ENCODE measurements at regions not wholly inside any gene's neighbourhood (a gene's known extent, or its start where the extent isn't known, plus 50 kb on each side); places are given as distances from the start of the nearest gene placed in this dataset.
"Not testable (repeated sequence)": the region's sequence is repeated elsewhere in the genome, so short reads cannot be mapped to it uniquely, and the experiment has no call there.

GRCh38 chr6:119683031-119683430, 333.5 kb upstream of the MAN1A1 start:
- DNase-seq = no peak

DNA sequence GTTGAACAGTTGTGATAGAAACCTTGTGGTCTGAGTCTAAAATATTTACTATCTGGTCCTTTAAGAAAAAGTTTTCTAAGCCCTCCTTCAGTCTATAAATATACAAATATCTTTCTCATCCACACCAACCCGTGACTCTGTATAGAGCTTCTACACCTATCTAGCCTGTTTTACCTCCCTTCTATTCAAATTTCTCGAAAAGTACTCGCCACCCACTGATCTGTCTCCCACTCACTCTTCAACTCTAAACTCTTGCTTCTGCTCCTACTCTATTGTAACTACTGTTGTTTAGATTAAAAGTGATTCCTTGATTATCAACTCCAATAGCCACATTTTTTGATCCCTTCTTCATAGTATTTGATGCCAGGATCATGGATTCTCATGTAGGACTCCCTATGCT, 329.4 kb upstream of the MAN1A1 start:
- DNase-seq = no peak

DNA sequence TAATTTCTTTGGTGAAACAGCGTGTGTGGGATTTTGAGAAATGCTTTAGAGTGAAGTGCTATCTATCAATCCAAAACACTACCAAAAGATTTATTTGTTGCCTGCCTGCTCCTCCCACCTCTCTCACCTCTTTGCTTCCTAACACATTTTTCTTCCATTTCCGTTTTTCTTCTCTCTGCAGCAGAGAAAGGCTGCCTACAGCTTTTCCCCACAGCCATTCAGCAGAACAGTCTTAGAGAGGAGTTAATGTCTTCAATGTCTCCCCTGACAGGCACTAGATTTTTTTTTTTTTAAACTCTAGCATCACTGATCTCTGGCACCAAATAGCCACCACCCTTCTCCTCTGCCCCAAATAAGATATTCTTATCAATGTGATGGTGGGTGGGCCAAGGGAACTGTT, 327.8 kb upstream of the MAN1A1 start:
- no peak for DNase-seq

- no peak for DNase-seq
Observed at GRCh38 chr6:119676961-119677360, 327.4 kb upstream of the MAN1A1 start.

GRCh38 chr6:119676230-119676629, 326.7 kb upstream of the MAN1A1 start:
- DNase-seq = no peak

- DNase-seq = no peak
Observed at GRCh38 chr6:119673741-119674140, 324.2 kb upstream of the MAN1A1 start.

DNA sequence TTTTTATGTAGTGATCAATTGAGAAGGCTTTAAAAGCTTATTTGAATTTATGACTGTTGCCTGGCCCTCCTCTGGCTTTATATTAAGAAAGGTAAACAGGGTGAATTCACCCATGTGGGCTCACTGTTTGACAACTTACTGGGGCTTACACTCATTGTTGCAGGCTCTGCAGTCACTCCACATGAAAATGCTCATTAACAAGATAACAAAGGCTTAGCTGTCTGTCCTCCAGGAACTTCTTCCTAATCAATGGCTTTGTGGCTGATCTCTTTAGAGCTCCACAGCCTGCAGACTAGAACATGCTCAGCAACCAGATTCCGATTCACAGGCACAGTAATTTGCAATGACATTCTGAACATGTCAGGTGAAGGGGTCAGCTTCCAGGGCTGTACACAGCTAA, 323.2 kb upstream of the MAN1A1 start:
- no peak for DNase-seq

DNA sequence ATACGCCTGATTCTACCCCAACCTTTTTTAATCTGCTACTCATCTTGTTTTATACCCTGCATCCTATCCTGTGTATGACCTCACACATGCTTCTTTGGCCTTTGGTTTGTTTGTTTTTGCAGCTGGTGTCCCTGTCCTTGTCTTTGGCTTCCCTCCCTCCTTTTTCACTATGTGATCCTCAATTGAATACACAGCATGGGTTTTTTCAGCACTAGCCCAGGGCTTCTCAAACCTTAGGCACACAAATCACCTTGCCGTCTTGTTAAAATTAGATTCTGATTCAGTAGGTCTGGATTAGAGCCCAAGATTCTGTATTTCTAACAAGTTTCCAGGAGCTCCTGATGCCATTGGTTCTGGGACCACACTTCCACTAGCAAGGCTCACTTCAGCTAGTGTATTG, 321.5 kb upstream of the MAN1A1 start:
- DNase-seq = no peak

GRCh38 chr6:119669221-119669620, 319.7 kb upstream of the MAN1A1 start:
- no peak for DNase-seq

- DNase-seq = not testable (repeated sequence)
Observed at GRCh38 chr6:119665432-119665831, 315.9 kb upstream of the MAN1A1 start.

- no peak for DNase-seq
Observed at GRCh38 chr6:119661628-119662027, 312.1 kb upstream of the MAN1A1 start.

DNA sequence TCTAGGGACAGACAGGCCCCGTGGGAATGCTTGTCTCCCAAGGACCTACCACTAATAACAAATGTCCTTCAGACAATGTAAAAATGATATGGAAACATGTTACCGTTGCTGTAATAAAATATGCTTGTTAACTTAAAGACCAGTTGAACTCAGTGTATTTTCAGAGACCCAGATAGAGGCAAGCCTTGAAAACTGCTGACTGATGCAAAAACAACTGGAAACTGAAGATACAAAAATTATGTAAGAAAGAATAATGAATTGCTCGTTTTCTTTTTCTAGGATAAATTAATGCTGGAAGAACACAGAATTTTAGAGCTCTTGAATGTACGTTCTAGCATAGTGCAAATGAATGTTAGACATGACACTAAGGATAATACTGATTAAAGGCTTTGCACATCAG, 311.5 kb upstream of the MAN1A1 start:
- DNase-seq = no peak

GRCh38 chr6:119658917-119659316, 309.4 kb upstream of the MAN1A1 start:
- DNase-seq = no peak

DNA sequence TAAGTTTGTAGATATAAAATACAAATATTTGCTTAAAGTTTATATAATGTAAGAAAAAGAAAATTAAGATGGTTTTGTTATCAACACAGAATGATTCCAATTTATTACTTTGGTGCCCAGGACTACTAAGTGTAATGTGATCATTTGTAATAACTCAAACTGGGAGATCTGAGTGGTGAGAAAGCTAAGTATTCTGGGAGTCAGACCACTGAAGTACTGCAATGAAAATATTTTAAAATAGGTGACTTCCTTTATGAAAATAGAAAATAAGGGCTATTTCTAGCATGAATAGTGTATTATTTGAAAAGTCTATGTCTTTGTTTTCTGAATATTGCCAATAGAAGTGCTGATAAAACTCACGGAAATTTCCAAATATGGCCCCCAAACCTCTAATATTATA, 305.6 kb upstream of the MAN1A1 start:
- no peak for DNase-seq

DNA sequence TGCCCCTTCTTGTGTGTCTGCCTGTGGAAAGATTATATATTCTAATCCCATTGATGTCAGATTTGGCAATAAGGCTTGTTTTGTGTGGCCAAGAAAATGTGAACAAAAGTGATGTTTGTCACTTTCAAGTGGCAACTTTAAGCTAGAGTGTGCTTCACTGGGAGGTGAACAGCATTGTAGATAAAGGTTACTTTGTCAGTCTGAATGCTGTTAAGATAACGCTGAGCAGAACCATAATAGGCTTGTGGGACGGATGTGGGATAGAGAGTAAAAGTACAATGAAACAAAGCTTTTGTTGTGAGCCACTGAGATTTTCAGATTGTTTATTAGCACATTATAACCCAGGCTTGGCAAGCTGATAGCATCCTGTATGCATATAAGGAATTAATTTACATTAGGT, 303.8 kb upstream of the MAN1A1 start:
- DNase-seq = no peak

DNA sequence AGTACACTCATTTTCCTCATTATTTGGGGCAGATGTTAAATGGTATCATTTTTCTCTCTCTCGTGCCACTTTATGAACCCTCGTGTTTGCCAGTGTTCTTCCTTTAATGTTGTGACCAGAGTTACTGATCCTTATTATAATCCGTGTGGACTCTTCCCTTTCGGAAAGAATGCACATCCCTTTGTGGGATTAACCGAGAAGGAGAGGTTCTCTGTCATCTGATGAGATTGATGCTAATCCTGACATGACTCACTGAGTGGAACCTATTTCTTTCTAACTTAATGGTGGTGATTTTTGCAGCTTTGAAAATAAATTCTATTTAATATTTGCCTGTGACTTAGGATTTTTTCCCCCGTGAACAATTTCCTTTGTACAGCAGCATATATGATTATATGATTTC, 300.0 kb upstream of the MAN1A1 start:
- DNase-seq = no peak

- no peak for DNase-seq
Observed at GRCh38 chr6:119647309-119647708, 297.7 kb upstream of the MAN1A1 start.

- DNase-seq = peak; percentile 52
Observed at GRCh38 chr6:119643876-119644275, 294.3 kb upstream of the MAN1A1 start.

DNA sequence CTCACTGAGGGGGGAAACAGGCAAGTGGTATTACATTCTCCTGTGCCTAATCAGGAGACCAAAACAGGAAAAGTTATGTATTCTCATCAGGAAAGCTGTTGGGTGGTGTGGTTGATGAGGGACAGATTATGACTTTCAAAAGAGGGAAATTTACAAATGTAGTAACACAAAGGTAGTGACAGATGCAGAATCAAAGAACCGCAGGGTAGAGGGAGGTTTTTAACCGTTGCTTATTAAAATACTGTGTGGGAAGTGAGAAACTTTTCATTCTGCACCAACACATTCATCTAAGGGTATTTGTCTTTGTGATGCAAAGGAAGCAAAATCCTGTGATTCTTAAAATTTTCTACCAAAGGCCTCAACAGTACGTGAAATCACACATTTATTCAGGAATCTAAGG, 288.2 kb upstream of the MAN1A1 start:
- peak; percentile 77 for DNase-seq

- no peak for DNase-seq
Observed at GRCh38 chr6:119636060-119636459, 286.5 kb upstream of the MAN1A1 start.

- DNase-seq = no peak
Observed at GRCh38 chr6:119633461-119633860, 283.9 kb upstream of the MAN1A1 start.

- no peak for DNase-seq
Observed at GRCh38 chr6:119630561-119631192, 281.1 kb upstream of the MAN1A1 start.

DNA sequence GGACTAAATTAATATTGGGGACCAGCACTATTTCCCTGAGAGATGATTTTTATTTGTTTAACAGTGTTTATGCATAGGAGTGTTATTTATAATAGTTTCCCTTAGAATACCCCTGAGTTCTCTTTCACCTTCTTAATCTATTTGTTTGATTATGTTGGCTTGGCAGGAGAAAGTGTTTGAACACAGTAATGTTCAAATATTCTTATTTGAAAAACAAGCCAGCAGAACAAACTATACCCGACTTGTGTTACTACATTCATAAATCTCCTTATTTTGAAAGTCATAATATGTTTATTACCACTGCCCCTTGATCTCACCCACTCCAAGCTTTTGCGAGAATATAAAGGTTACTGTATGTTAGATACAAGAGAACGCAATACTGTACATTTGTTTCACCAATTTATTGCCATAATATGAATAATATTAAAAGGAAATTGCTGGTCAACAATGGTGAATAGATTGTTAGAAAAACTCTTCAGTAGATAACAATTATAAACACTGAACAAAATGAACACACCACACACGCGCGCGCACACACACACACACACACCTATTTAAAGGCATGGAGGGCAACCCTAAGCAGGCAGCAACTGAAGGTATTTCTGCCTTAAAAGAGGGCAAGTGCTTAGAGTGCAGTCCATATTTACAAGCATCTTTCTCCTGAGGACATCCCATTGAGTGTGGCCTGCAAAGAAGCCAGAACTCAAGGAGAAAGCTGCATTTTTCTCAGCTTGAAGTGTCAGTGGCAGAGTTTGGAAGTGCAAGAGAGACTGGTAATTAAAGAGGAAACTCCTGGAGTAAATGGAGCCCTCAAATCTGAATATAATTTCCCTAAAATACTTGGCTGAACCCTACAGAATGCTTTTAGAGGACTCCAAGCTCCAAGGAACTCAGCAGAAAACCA, 279.4 kb upstream of the MAN1A1 start:
- DNase-seq = no peak

GRCh38 chr6:119627908-119628669, 278.5 kb upstream of the MAN1A1 start:
- DNase-seq = no peak

Measured in GF-D8 (cell line).